K562 (cell line): ENCODE measurements at regions not wholly inside any gene's neighbourhood (a gene's known extent, or its start where the extent isn't known, plus 50 kb on each side); places are given as distances from the start of the nearest gene placed in this dataset.

Experiments
- ATAC-seq: fragments of 200-7000 bp; cut with Tn5 transposase; 3 replicates; pipeline ENCODE4 v1.9.1; 2020; ENCODE audit warnings: moderate library complexity
- BruUV-seq: library from RNA; stranded (reverse); fragments of 400-500 nt; replicated peaks from 2 replicates; lab custom pipeline; 2021; lab: Mats Ljungman, UMichigan
- CTCF ChIA-PET: fragments of 300-600 bp; formaldehyde crosslinking; extraction: SDS; loops from one replicate; lab custom pipeline; 2021; ENCODE audit warnings: low intra/inter-chr PET ratio; lab: Yijun Ruan, JAX
- POLR2A ChIA-PET: fragments of 300-600, 350-650 bp; sonication (Branson Sonifier 250); formaldehyde crosslinking; extraction: SDS; loops from one replicate; lab custom pipeline; 2021; ENCODE audit warnings: antibody characterized with exemption, inconsistent platforms; lab: Yijun Ruan, JAX
- DNase-seq, 4 experiments: peaks; one replicate each; pipeline versions ENCODE4 v3.0.0 to v3.0.0-alpha.2; 2011 to 2018; ENCODE audit warnings: low spot score in 3 of 4, mixed read lengths in 3 of 4; ENCODE audit errors: extremely low read depth in 1 of 4
- FAIRE-seq: peaks from 2 replicates; lab custom pipeline; 2011; peaks lifted over from hg19 to GRCh38; lab: Jason Lieb, UNC
- H2AFZ ChIP-seq: 2 replicates; pipeline ENCODE4 v1.6.0; 2011; ENCODE audit warnings: low read depth, low read length, control low read depth, inconsistent platforms
- H3K27ac ChIP-seq: fragments of 200-600 bp; 3 replicates; pipeline ENCODE4 v1.8.0; 2011; ENCODE audit warnings: low read depth, mild to moderate bottlenecking, control low read depth, inconsistent platforms, low read length, moderate library complexity, mixed read lengths; ENCODE audit errors: extremely low read depth
- H3K27me3 ChIP-seq, 2 experiments: fragments of 300-600 bp in 1 of 2; 2 replicates in 1 of 2; 3 replicates in 1 of 2; pipeline versions ENCODE4 v1.6.0 to v1.8.0; 2011; ENCODE audit warnings: inconsistent platforms in 2 of 2, low read length in 2 of 2, mild to moderate bottlenecking in 1 of 2, mixed read lengths in 1 of 2, moderate library complexity in 1 of 2; ENCODE audit not compliant: control insufficient read depth in 2 of 2, insufficient read depth in 2 of 2
- H3K36me3 ChIP-seq: fragments of 300-600 bp; 3 replicates; pipeline ENCODE4 v1.8.0; 2011; ENCODE audit warnings: mild to moderate bottlenecking, low read length, inconsistent platforms; ENCODE audit not compliant: control insufficient read depth, insufficient read depth
- H3K4me1 ChIP-seq, 2 experiments: fragments of 200-600 bp in 1 of 2; replicated peaks in 1 of 2; 2 replicates in 1 of 2; 3 replicates in 1 of 2; pipeline versions ENCODE4 v1.5.1 to v1.8.0; 2011; ENCODE audit warnings: inconsistent platforms in 2 of 2, low read length in 2 of 2, mild to moderate bottlenecking in 1 of 2, mixed read lengths in 1 of 2, moderate library complexity in 1 of 2; ENCODE audit not compliant: control insufficient read depth in 2 of 2, insufficient read depth in 2 of 2
- H3K4me2 ChIP-seq: 2 replicates; pipeline ENCODE4 v1.6.1; 2011; ENCODE audit warnings: low read length, control low read depth, inconsistent platforms, mixed read lengths; ENCODE audit not compliant: insufficient read depth
- H3K4me3 ChIP-seq: fragments of 200-600 bp; sonication (generic), shearing (Covaris generic); 2 replicates; pipeline ENCODE4 v1.5.1; 2016; ENCODE audit warnings: control low read depth, inconsistent platforms
- H3K79me2 ChIP-seq: fragments of 200-600 bp; 3 replicates; pipeline ENCODE4 v1.8.0; 2011; ENCODE audit warnings: low read length, inconsistent platforms; ENCODE audit not compliant: control insufficient read depth, insufficient read depth
- H3K9ac ChIP-seq, 2 experiments: 2 replicates each; pipeline versions ENCODE4 v1.6.0 to v1.6.1; 2011; ENCODE audit warnings: low read depth in 2 of 2, low read length in 2 of 2, control low read depth in 1 of 2, inconsistent platforms in 1 of 2, mild to moderate bottlenecking in 1 of 2, mixed read lengths in 1 of 2; ENCODE audit not compliant: insufficient read depth in 1 of 2
- H3K9me1 ChIP-seq: one replicate; pipeline ENCODE4 v1.6.0; 2011; ENCODE audit warnings: inconsistent platforms, mild to moderate bottlenecking, low read length, moderate library complexity; ENCODE audit not compliant: control insufficient read depth, insufficient read depth
- H3K9me3 ChIP-seq: replicated peaks from 2 replicates; pipeline ENCODE4 v1.5.1; 2011; ENCODE audit warnings: low read depth, low read length, inconsistent platforms; ENCODE audit not compliant: control insufficient read depth, insufficient read depth
- H4K20me1 ChIP-seq: replicated peaks from 2 replicates; pipeline ENCODE4 v1.6.1; 2011; ENCODE audit warnings: low read length, inconsistent platforms, mixed read lengths; ENCODE audit not compliant: control insufficient read depth, insufficient read depth
- BACH1 ChIP-seq: fragments of 200-800 bp; sonication (Bioruptor generic); IDR thresholded peaks from 2 replicates; pipeline ENCODE4 v1.6.1; 2016; ENCODE audit warnings: missing genetic modification characterization, missing compliant biosample characterization
- DDX20 ChIP-seq: fragments of 450-650 bp; IDR thresholded peaks from 2 replicates; pipeline ENCODE4 v1.6.1; 2016; ENCODE audit warnings: missing genetic modification characterization, low read depth, mild to moderate bottlenecking, missing compliant biosample characterization, moderate library complexity
- KLF10 ChIP-seq: fragments of 250-450 bp; sonication (Bioruptor Pico); IDR thresholded peaks from 2 replicates; pipeline ENCODE4 v1.6.1; 2021; ENCODE audit warnings: matching md5 sums
- LCOR ChIP-seq: sonication (generic); formaldehyde crosslinking; IDR thresholded peaks from 2 replicates; pipeline ENCODE4 v1.8.0; 2022; ENCODE audit warnings: mild to moderate bottlenecking, missing genetic modification reagents
- NR2F6 ChIP-seq: fragments of 450-650 bp; formaldehyde crosslinking; IDR thresholded peaks from 2 replicates; pipeline ENCODE4 v1.4.0; 2020; ENCODE audit warnings: mild to moderate bottlenecking
- PRMT5 ChIP-seq: sonication (generic); formaldehyde crosslinking; IDR thresholded peaks from 2 replicates; pipeline ENCODE4 v1.5.0; 2020; ENCODE audit warnings: missing genetic modification reagents
- TGIF2 ChIP-seq: sonication (generic); formaldehyde crosslinking; IDR thresholded peaks from 2 replicates; pipeline ENCODE4 v1.8.1; 2022; ENCODE audit warnings: mild to moderate bottlenecking, missing genetic modification reagents, moderate library complexity
- ZEB2 ChIP-seq: fragments of 450-650 bp; IDR thresholded peaks from 2 replicates; pipeline ENCODE4 v1.6.1; 2016
- ZNF143 ChIP-seq: sonication (generic); formaldehyde crosslinking; IDR thresholded peaks from 2 replicates; pipeline ENCODE4 v1.9.0; 2022; ENCODE audit warnings: mild to moderate bottlenecking, missing genetic modification reagents
- ZNF668 ChIP-seq: fragments of 250-450 bp; sonication (Bioruptor Pico); IDR thresholded peaks from 2 replicates; pipeline ENCODE4 v1.8.0; 2022; ENCODE audit warnings: mild to moderate bottlenecking, inconsistent platforms
- WGBS: fragments of 100-300 bp; shearing (Covaris generic); methylation state at CpG from one replicate; pipeline ENCODE4 v1.1.6; 2016; ENCODE audit warnings: low coverage, mixed read lengths; ENCODE audit not compliant: insufficient coverage; ENCODE audit errors: missing lambda C conversion rate; 5-methylcytosine and 5-hydroxymethylcytosine counted together
- in situ Hi-C: fragments of 300-500 bp; cut with MboI; formaldehyde crosslinking; loops from 4 replicates; pipeline ENCODE4 v1.15.0; 2018; ENCODE audit warnings: inconsistent platforms, mixed read lengths
- intact Hi-C: fragments of 100-400 bp; cut with micrococcal nuclease; formaldehyde crosslinking; loops from 2 replicates; pipeline ENCODE4 v1.14.2; 2022
- TF ChIP-seq, protein P1 (sequence below): fragments of 150-350 bp; conservative IDR thresholded peaks from 2 replicates; pipeline ENCODE4 v1.6.1; 2014; ENCODE audit warnings: low read length
- TF ChIP-seq, protein P2 (sequence below): sonication (generic); formaldehyde crosslinking; IDR thresholded peaks from 2 replicates; pipeline ENCODE4 v1.8.1; 2023; ENCODE audit warnings: mild to moderate bottlenecking, missing genetic modification reagents
- TF ChIP-seq, protein P3 (sequence below): fragments of 250-450 bp; sonication (Bioruptor Pico); IDR thresholded peaks from 2 replicates; pipeline ENCODE4 v1.8.0; 2022; ENCODE audit warnings: moderate library complexity, mild to moderate bottlenecking, inconsistent platforms

DNA sequence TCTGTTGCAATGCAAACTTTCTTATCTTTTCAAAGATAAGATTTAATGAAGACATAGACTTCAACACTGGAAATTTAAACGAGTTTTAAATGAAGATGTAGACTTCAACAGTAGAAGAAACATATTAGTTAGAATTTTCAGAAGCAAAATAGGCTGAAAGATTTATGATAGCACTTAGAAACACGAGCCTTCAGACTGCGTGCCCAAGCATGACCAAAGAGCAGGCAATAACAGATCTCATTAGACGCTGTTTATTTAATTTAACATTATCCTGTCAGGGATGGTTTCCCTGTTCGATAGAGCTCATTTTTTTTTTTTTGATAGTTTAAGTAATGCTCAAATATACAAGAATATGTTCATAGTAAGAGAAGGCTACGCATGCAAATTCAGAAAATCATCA lies 604.7 kb upstream of the SOX9 start:
- in situ Hi-C loops (no loop called here), intact Hi-C loops (no loop called here)
- CTCF ChIA-PET: no interaction called here
- POLR2A ChIA-PET: no interaction called here
- H3K9me1 ChIP-seq: no peaks in the 10 kb centered on the region
- ATAC-seq: no peak
- DNase-seq: no peak
- TF ChIP-seq, protein P1, sequence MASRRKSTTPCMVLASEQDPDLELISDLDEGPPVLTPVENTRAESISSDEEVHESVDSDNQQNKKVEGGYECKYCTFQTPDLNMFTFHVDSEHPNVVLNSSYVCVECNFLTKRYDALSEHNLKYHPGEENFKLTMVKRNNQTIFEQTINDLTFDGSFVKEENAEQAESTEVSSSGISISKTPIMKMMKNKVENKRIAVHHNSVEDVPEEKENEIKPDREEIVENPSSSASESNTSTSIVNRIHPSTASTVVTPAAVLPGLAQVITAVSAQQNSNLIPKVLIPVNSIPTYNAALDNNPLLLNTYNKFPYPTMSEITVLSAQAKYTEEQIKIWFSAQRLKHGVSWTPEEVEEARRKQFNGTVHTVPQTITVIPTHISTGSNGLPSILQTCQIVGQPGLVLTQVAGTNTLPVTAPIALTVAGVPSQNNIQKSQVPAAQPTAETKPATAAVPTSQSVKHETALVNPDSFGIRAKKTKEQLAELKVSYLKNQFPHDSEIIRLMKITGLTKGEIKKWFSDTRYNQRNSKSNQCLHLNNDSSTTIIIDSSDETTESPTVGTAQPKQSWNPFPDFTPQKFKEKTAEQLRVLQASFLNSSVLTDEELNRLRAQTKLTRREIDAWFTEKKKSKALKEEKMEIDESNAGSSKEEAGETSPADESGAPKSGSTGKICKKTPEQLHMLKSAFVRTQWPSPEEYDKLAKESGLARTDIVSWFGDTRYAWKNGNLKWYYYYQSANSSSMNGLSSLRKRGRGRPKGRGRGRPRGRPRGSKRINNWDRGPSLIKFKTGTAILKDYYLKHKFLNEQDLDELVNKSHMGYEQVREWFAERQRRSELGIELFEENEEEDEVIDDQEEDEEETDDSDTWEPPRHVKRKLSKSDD: no peak
- TF ChIP-seq KLF10 (no peak), NR2F6 (CRISPR knock-in tag) (no peak), PRMT5 (CRISPR knock-in tag) (no peak)
- H3K9ac ChIP-seq: no peak overlapping the region
- WGBS: under 1% methylated on average over 6 of the region's 6 CpGs
- no peaks in the 10 kb centered on the region for H3K27me3 ChIP-seq
- no peak overlapping the region for H2AFZ ChIP-seq
- H3K4me1 ChIP-seq: no peaks in the 10 kb centered on the region
- H4K20me1 ChIP-seq: no peaks in the 10 kb centered on the region
- no peak overlapping the region for H3K27ac ChIP-seq
- BruUV-seq: no TSS peak
- no peak overlapping the region for H3K4me2 ChIP-seq
- H3K4me3 ChIP-seq: no peak overlapping the region
- H3K79me2 ChIP-seq: no peaks in the 10 kb centered on the region
- FAIRE-seq: no peak
- no peaks in the 10 kb centered on the region for H3K9me3 ChIP-seq
- no peaks in the 10 kb centered on the region for H3K36me3 ChIP-seq

DNA sequence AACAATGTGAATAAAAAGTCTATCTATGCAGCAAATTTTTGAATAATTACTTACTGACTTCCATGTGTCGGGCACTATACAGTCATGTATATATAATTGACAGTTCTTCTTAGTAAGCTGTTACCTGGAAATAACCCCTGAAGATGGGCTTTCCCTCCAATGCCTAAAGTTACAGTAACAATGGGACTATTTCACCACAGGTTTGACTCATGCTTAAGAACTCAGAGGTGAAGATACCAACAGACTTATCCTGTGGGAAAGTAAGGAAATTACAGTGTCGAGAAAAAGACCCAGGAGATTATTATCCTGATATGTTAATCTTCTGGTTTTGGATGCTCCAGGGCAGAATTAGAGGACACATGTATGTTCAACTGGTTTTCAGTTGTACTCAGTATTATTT lies 601.5 kb upstream of the SOX9 start:
- ChIA-PET POLR2A (no interaction called here), CTCF (no interaction called here)
- Histone ChIP-seq H3K9ac (no peak overlapping the region), H3K79me2 (no peaks in the 10 kb centered on the region), H3K27ac (no peak overlapping the region), H3K4me1 (no peaks in the 10 kb centered on the region), H3K27me3 (no peaks in the 10 kb centered on the region), H2AFZ (no peak overlapping the region), H3K9me3 (no peaks in the 10 kb centered on the region; the same call in 1 of the 2 replicates), H3K4me2 (no peak overlapping the region), H4K20me1 (no peaks in the 10 kb centered on the region), H3K36me3 (no peaks in the 10 kb centered on the region), H3K4me3 (no peak overlapping the region), H3K9me1 (no peaks in the 10 kb centered on the region)
- BruUV-seq: no TSS peak
- 4% methylated on average over 2 of the region's 2 CpGs for WGBS
- DNase-seq: no peak
- in situ Hi-C loops (no loop called here), intact Hi-C loops (no loop called here)
- ATAC-seq: no peak
- FAIRE-seq: no peak
- TF ChIP-seq ZEB2: no peak
- no peak for TF ChIP-seq LCOR (CRISPR knock-in tag)
- TF ChIP-seq DDX20 (tag): no peak
- TF ChIP-seq, protein P2, sequence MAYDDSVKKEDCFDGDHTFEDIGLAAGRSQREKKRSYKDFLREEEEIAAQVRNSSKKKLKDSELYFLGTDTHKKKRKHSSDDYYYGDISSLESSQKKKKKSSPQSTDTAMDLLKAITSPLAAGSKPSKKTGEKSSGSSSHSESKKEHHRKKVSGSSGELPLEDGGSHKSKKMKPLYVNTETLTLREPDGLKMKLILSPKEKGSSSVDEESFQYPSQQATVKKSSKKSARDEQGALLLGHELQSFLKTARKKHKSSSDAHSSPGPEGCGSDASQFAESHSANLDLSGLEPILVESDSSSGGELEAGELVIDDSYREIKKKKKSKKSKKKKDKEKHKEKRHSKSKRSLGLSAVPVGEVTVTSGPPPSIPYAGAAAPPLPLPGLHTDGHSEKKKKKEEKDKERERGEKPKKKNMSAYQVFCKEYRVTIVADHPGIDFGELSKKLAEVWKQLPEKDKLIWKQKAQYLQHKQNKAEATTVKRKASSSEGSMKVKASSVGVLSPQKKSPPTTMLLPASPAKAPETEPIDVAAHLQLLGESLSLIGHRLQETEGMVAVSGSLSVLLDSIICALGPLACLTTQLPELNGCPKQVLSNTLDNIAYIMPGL (CRISPR knock-in tag): no peak
- TF ChIP-seq ZNF143 (CRISPR knock-in tag): no peak
- TF ChIP-seq ZNF668: no peak
- TF ChIP-seq TGIF2 (CRISPR knock-in tag): no peak
- TF ChIP-seq BACH1 (tag): no peak
- TF ChIP-seq, protein P3, sequence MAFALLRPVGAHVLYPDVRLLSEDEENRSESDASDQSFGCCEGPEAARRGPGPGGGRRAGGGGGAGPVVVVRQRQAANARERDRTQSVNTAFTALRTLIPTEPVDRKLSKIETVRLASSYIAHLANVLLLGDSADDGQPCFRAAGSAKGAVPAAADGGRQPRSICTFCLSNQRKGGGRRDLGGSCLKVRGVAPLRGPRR (CRISPR knock-in tag): no peak
